HCT116 (cell line): ENCODE measurements at regions not wholly inside any gene's neighbourhood (a gene's known extent, or its start where the extent isn't known, plus 50 kb on each side); places are given as distances from the start of the nearest gene placed in this dataset.

Experiments used
- ATAC-seq: fragments of 200-7000 bp; cut with Tn5 transposase; 2 replicates; pipeline ENCODE4 v1.9.1; 2020; ENCODE audit warnings: mild to moderate bottlenecking, moderate library complexity
- BruUV-seq: library from RNA; stranded (reverse); fragments of 400-500 nt; replicated peaks from 2 replicates; lab custom pipeline; 2021; lab: Mats Ljungman, UMichigan
- CTCF ChIA-PET: fragments of 300-600 bp; sonication (Branson Sonifier 250); formaldehyde crosslinking; loops from one replicate; lab custom pipeline; 2021; ENCODE audit warnings: antibody characterized with exemption; lab: Charles Lee
- POLR2A ChIA-PET: fragments of 300-600, 350-600 bp; sonication (Branson Sonifier 250); formaldehyde crosslinking; loops from one replicate; lab custom pipeline; 2021; ENCODE audit warnings: antibody characterized with exemption; lab: Charles Lee
- RAD21 ChIA-PET, 2 experiments: fragments of 300-600 bp; sonication (Branson Sonifier 250); formaldehyde crosslinking; loops; one replicate each; lab custom pipeline; 2023; ENCODE audit warnings: low total read pairs in 2 of 2; ENCODE audit not compliant: uncharacterized antibody in 2 of 2, unreplicated experiment in 2 of 2, low non-redundant PET in 1 of 2; lab: Charles Lee
- DNase-seq: peaks from one replicate; pipeline ENCODE4 v3.0.0-alpha.2; 2010; ENCODE audit warnings: low read depth, low spot score
- H2AFZ ChIP-seq: fragments of 200-600 bp; shearing (Covaris generic), sonication (generic); 2 replicates; pipeline ENCODE4 v1.6.1; 2017; ENCODE audit warnings: low read depth, mixed run types, mixed read lengths, antibody characterized with exemption, low read length; ENCODE audit not compliant: poor library complexity, severe bottlenecking
- H3K27ac ChIP-seq: 2 replicates; pipeline ENCODE4 v1.5.1; 2012; ENCODE audit warnings: low read depth, low read length
- H3K27me3 ChIP-seq: fragments of 200-600 bp; sonication (generic); 2 replicates; pipeline ENCODE4 v1.6.1; 2016; ENCODE audit warnings: mixed run types, low read length, mixed read lengths; ENCODE audit not compliant: insufficient read depth
- H3K36me3 ChIP-seq, 2 experiments: fragments of 200-500 bp in 1 of 2; fragments of 200-600 bp in 1 of 2; sonication (Bioruptor generic) in 1 of 2; sonication (generic) in 1 of 2; 2 replicates each; pipeline versions ENCODE4 v1.5.1 to v1.6.1; 2014 to 2016; ENCODE audit warnings: low read length in 2 of 2, inconsistent platforms in 1 of 2, mixed read lengths in 1 of 2, mixed run types in 1 of 2; ENCODE audit not compliant: insufficient read depth in 2 of 2, control insufficient read depth in 1 of 2
- H3K4me1 ChIP-seq, 2 experiments: fragments of 200-600 bp in 1 of 2; sonication (generic) in 1 of 2; 2 replicates each; pipeline versions ENCODE4 v1.5.1 to v1.6.1; 2012 to 2017; ENCODE audit warnings: low read length in 2 of 2, inconsistent platforms in 1 of 2, mild to moderate bottlenecking in 1 of 2, mixed read lengths in 1 of 2, mixed run types in 1 of 2, moderate library complexity in 1 of 2; ENCODE audit not compliant: insufficient read depth in 2 of 2, control insufficient read depth in 1 of 2
- H3K4me2 ChIP-seq: fragments of 200-600 bp; sonication (generic); 2 replicates; pipeline ENCODE4 v1.6.1; 2017; ENCODE audit warnings: mixed run types, low read length, mixed read lengths
- H3K4me3 ChIP-seq, 2 experiments: fragments of 200-600 bp in 1 of 2; sonication (generic) in 1 of 2; replicated peaks in 1 of 2; 2 replicates each; pipeline ENCODE4 v1.5.1; 2011 to 2016; ENCODE audit warnings: low read length in 2 of 2, control low read depth in 1 of 2, low read depth in 1 of 2, mild to moderate bottlenecking in 1 of 2, mixed read lengths in 1 of 2, mixed run types in 1 of 2
- H3K79me2 ChIP-seq: fragments of 200-600 bp; sonication (generic); 2 replicates; pipeline ENCODE4 v1.6.1; 2017; ENCODE audit warnings: mild to moderate bottlenecking, mixed run types, low read length, moderate library complexity, mixed read lengths; ENCODE audit not compliant: insufficient read depth
- H3K9ac ChIP-seq: fragments of 200-600 bp; sonication (generic); 2 replicates; pipeline ENCODE4 v1.6.1; 2016; ENCODE audit warnings: low read length, mixed read lengths
- H3K9me2 ChIP-seq: fragments of 200-600 bp; sonication (generic), shearing (Covaris generic); 2 replicates; pipeline ENCODE4 v1.6.1; 2017; ENCODE audit warnings: mixed run types, mild to moderate bottlenecking, moderate library complexity; ENCODE audit not compliant: insufficient read depth
- H3K9me3 ChIP-seq, 2 experiments: fragments of 200-500 bp in 1 of 2; fragments of 200-600 bp in 1 of 2; sonication (Bioruptor generic) in 1 of 2; sonication (generic) in 1 of 2; 2 replicates each; pipeline ENCODE4 v1.6.1; 2014 to 2017; ENCODE audit warnings: low read length in 2 of 2, mixed read lengths in 2 of 2, inconsistent platforms in 1 of 2, low read depth in 1 of 2, mild to moderate bottlenecking in 1 of 2, mixed run types in 1 of 2, moderate library complexity in 1 of 2; ENCODE audit not compliant: control insufficient read depth in 1 of 2, insufficient read depth in 1 of 2
- H4K20me1 ChIP-seq: fragments of 200-600 bp; sonication (generic), shearing (Covaris generic); 2 replicates; pipeline ENCODE4 v1.6.1; 2017; ENCODE audit warnings: mixed run types, mild to moderate bottlenecking, moderate library complexity; ENCODE audit not compliant: insufficient read depth
- CEBPB ChIP-seq: IDR thresholded peaks from 2 replicates; pipeline ENCODE4 v1.6.1; 2012; ENCODE audit warnings: low read depth
- EGR1 ChIP-seq: IDR thresholded peaks from 2 replicates; pipeline ENCODE4 v1.6.1; 2012; ENCODE audit warnings: low read depth
- ELF1 ChIP-seq: IDR thresholded peaks from 2 replicates; pipeline ENCODE4 v1.6.1; 2012; ENCODE audit warnings: low read depth, borderline replicate concordance
- EZH2 ChIP-seq: fragments of 200-600 bp; sonication (generic); IDR thresholded peaks from 2 replicates; pipeline ENCODE4 v1.6.1; 2017; ENCODE audit warnings: antibody characterized with exemption, mixed run types
- EZH2phosphoT487 ChIP-seq: fragments of 200-600 bp; IDR thresholded peaks from 2 replicates; pipeline ENCODE4 v1.6.1; 2018; ENCODE audit warnings: antibody characterized with exemption, borderline replicate concordance
- FOSL1 ChIP-seq: IDR thresholded peaks from 2 replicates; pipeline ENCODE4 v1.6.1; 2012; ENCODE audit warnings: low read depth
- POLR2A ChIP-seq: IDR thresholded peaks from 2 replicates; pipeline ENCODE4 v1.7.0; 2011; ENCODE audit warnings: borderline replicate concordance; ENCODE audit not compliant: insufficient read depth, insufficient read length; ENCODE audit errors: extremely low read depth
- POLR2AphosphoS5 ChIP-seq: IDR thresholded peaks from 2 replicates; pipeline ENCODE4 v1.6.1; 2011; ENCODE audit warnings: mild to moderate bottlenecking, low read depth, low read length, moderate library complexity
- RAD21 ChIP-seq: IDR thresholded peaks from 2 replicates; pipeline ENCODE4 v1.6.1; 2012; ENCODE audit warnings: low read depth, mild to moderate bottlenecking
- SIN3A ChIP-seq: IDR thresholded peaks from 2 replicates; pipeline ENCODE4 v1.6.1; 2012; ENCODE audit warnings: low read depth
- SP1 ChIP-seq: IDR thresholded peaks from 2 replicates; pipeline ENCODE4 v1.6.1; 2012; ENCODE audit warnings: low read depth
- SRF ChIP-seq: IDR thresholded peaks from 2 replicates; pipeline ENCODE4 v1.6.1; 2012; ENCODE audit warnings: low read depth
- TCF7L2 ChIP-seq: IDR thresholded peaks from 2 replicates; pipeline ENCODE4 v1.7.0; 2011; ENCODE audit warnings: borderline replicate concordance, inconsistent platforms; ENCODE audit not compliant: insufficient read depth, insufficient read length; ENCODE audit errors: extremely low read depth
- YY1 ChIP-seq: IDR thresholded peaks from 2 replicates; pipeline ENCODE4 v1.6.1; 2011; ENCODE audit warnings: low read length, low read depth, moderate library complexity, mild to moderate bottlenecking; ENCODE audit not compliant: insufficient replicate concordance; ENCODE audit errors: extremely low read depth
- ZFX ChIP-seq: fragments of 450-650 bp; IDR thresholded peaks from 2 replicates; pipeline ENCODE4 v1.6.1; 2017
- ZNF274 ChIP-seq: fragments of 200-500 bp; sonication (Bioruptor generic); IDR thresholded peaks from 2 replicates; pipeline ENCODE4 v1.6.1; 2014; ENCODE audit warnings: mild to moderate bottlenecking, low read depth, low read length, inconsistent platforms
- intact Hi-C: fragments of 100-400 bp; cut with micrococcal nuclease; formaldehyde crosslinking; loops from 2 replicates; pipeline ENCODE4 v1.10.0; 2022
- TF ChIP-seq, protein P1 (sequence below): IDR thresholded peaks from 2 replicates; pipeline ENCODE4 v1.6.1; 2012
- TF ChIP-seq, protein P2 (sequence below), 3 experiments: fragments of 200-600 bp in 1 of 3; sonication (generic) in 1 of 3; IDR thresholded peaks in 2 of 3; conservative IDR thresholded peaks in 1 of 3; 2 replicates each; pipeline ENCODE4 v1.5.1; 2012 to 2017; ENCODE audit warnings: low read depth in 2 of 3, low read length in 2 of 3, antibody characterized with exemption in 1 of 3, borderline replicate concordance in 1 of 3, control low read depth in 1 of 3, mild to moderate bottlenecking in 1 of 3, mixed read lengths in 1 of 3, mixed run types in 1 of 3, moderate library complexity in 1 of 3; ENCODE audit not compliant: insufficient read depth in 1 of 3
- TF ChIP-seq, protein P3 (sequence below): IDR thresholded peaks from 2 replicates; pipeline ENCODE4 v1.6.1; 2012
- TF ChIP-seq, protein P4 (sequence below): IDR thresholded peaks from 2 replicates; pipeline ENCODE4 v1.6.1; 2011; ENCODE audit warnings: mild to moderate bottlenecking, low read length, moderate library complexity; ENCODE audit not compliant: insufficient replicate concordance; ENCODE audit errors: extremely low read depth

DNA sequence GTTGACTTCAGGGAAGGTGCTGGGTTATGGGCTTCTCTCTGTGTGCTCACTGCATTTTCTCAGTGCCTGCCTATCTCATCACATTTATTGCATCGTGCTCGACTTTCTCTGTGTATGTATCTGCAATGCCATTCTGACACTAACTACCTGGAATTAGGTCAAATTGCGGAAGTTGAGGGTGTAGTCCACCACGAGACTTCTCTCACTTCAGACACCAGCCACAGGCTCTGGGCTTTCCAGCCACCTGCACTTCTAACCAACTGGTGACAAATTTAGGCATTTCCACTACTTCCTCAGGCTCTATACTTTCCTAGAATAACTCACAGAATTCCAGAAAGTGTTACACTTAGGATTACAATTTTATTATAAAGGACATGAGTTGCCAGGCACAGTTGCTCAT is 188.6 kb upstream of the ZNF608 start (continued):
- TF ChIP-seq, protein P1, sequence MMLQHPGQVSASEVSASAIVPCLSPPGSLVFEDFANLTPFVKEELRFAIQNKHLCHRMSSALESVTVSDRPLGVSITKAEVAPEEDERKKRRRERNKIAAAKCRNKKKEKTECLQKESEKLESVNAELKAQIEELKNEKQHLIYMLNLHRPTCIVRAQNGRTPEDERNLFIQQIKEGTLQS, result no peak

DNA sequence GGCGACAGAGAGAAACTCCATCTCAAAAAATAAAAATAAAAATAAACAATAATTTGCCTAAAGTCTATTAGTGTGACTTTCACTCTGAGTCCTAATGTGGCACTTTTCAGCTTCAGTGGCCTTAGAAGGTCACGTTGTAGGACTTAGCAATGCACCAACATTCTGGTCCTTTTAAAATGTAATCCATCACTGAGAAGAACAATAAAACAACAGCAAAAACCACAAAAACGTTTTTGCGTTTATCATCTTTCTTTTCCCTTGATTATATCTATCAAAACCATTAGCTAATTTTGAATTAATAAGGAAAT is 190.1 kb upstream of the ZNF608 start:
- ATAC-seq (no peak), DNase-seq (no peak)
- no peak overlapping the region for H3K4me3 ChIP-seq
- ChIA-PET RAD21 (no interaction called here), CTCF (no interaction called here), POLR2A (no interaction called here)
- H3K79me2 ChIP-seq, result no peaks in the 10 kb centered on the region
- no peak overlapping the region for H2AFZ ChIP-seq
- H3K9ac ChIP-seq, result no peak overlapping the region
- H3K9me2 ChIP-seq, result no peaks in the 10 kb centered on the region
- no peaks in the 10 kb centered on the region for H3K9me3 ChIP-seq
- intact Hi-C loops, result no loop called here
- H3K4me2 ChIP-seq, result no peak overlapping the region
- TF ChIP-seq ELF1 (no peak), ZNF274 (no peak), POLR2AphosphoS5 (no peak), EZH2 (no peak), ZFX (no peak), SRF (no peak), POLR2A (no peak), SIN3A (no peak), FOSL1 (no peak), EZH2phosphoT487 (no peak), CEBPB (no peak), EGR1 (no peak), SP1 (no peak), RAD21 (no peak), TCF7L2 (no peak), YY1 (no peak)
- TF ChIP-seq, protein P1, result no peak
- TF ChIP-seq, protein P2, sequence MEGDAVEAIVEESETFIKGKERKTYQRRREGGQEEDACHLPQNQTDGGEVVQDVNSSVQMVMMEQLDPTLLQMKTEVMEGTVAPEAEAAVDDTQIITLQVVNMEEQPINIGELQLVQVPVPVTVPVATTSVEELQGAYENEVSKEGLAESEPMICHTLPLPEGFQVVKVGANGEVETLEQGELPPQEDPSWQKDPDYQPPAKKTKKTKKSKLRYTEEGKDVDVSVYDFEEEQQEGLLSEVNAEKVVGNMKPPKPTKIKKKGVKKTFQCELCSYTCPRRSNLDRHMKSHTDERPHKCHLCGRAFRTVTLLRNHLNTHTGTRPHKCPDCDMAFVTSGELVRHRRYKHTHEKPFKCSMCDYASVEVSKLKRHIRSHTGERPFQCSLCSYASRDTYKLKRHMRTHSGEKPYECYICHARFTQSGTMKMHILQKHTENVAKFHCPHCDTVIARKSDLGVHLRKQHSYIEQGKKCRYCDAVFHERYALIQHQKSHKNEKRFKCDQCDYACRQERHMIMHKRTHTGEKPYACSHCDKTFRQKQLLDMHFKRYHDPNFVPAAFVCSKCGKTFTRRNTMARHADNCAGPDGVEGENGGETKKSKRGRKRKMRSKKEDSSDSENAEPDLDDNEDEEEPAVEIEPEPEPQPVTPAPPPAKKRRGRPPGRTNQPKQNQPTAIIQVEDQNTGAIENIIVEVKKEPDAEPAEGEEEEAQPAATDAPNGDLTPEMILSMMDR (IDR thresholded peaks at IDR 0.05 in 2 of 3, conservative IDR thresholded peaks at IDR 0.05 in 1 of 3; ENCODE audit: borderline replicate concordance in 1 of 3, insufficient read depth in 1 of 3, low read depth in 2 of 3, low read length in 2 of 3), result no peak
- TF ChIP-seq, protein P3, sequence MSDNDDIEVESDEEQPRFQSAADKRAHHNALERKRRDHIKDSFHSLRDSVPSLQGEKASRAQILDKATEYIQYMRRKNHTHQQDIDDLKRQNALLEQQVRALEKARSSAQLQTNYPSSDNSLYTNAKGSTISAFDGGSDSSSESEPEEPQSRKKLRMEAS, result no peak
- TF ChIP-seq, protein P4, sequence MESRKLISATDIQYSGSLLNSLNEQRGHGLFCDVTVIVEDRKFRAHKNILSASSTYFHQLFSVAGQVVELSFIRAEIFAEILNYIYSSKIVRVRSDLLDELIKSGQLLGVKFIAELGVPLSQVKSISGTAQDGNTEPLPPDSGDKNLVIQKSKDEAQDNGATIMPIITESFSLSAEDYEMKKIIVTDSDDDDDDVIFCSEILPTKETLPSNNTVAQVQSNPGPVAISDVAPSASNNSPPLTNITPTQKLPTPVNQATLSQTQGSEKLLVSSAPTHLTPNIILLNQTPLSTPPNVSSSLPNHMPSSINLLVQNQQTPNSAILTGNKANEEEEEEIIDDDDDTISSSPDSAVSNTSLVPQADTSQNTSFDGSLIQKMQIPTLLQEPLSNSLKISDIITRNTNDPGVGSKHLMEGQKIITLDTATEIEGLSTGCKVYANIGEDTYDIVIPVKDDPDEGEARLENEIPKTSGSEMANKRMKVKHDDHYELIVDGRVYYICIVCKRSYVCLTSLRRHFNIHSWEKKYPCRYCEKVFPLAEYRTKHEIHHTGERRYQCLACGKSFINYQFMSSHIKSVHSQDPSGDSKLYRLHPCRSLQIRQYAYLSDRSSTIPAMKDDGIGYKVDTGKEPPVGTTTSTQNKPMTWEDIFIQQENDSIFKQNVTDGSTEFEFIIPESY, result no peak
- no peaks in the 10 kb centered on the region for H4K20me1 ChIP-seq
- H3K4me1 ChIP-seq, result no peaks in the 10 kb centered on the region
- H3K36me3 ChIP-seq, result no peaks in the 10 kb centered on the region
- no peak overlapping the region for H3K27ac ChIP-seq
- H3K27me3 ChIP-seq, result no peaks in the 10 kb centered on the region
- BruUV-seq, result no TSS peak
